22Rv1 (cell line): ENCODE measurements at regions not wholly inside any gene's neighbourhood (a gene's known extent, or its start where the extent isn't known, plus 50 kb on each side); places are given as distances from the start of the nearest gene placed in this dataset.

ENCODE experiments used
- ZFX ChIP-seq: fragments of 450-650 bp; IDR thresholded peaks from 2 replicates; pipeline ENCODE4 v1.6.1; 2017; ENCODE audit warnings: antibody characterized with exemption, borderline replicate concordance
- TF ChIP-seq, protein P1 (sequence below): fragments of 450-650 bp; IDR thresholded peaks from 2 replicates; pipeline ENCODE4 v1.5.1; 2017; ENCODE audit warnings: mild to moderate bottlenecking

DNA sequence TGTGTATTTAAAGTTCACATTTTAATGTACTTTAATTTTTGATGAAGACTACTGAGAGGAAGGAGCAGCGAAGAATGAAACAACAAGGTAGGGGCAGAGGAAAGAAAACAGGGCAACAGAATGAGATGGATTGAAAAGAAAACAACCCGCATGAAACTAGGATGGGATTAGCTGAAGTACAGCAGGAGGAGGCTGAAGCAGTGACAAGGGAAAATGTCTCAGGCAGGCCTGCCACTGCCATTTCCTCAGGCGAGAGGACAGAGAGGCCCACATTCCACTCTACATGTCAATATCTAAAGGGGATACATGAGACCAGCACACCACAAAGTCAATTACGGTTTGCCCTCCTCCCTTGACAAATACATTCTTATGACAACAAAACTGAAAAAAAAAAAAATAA is 1703.2 kb downstream of the EFNB2 start:
- TF ChIP-seq, protein P1, sequence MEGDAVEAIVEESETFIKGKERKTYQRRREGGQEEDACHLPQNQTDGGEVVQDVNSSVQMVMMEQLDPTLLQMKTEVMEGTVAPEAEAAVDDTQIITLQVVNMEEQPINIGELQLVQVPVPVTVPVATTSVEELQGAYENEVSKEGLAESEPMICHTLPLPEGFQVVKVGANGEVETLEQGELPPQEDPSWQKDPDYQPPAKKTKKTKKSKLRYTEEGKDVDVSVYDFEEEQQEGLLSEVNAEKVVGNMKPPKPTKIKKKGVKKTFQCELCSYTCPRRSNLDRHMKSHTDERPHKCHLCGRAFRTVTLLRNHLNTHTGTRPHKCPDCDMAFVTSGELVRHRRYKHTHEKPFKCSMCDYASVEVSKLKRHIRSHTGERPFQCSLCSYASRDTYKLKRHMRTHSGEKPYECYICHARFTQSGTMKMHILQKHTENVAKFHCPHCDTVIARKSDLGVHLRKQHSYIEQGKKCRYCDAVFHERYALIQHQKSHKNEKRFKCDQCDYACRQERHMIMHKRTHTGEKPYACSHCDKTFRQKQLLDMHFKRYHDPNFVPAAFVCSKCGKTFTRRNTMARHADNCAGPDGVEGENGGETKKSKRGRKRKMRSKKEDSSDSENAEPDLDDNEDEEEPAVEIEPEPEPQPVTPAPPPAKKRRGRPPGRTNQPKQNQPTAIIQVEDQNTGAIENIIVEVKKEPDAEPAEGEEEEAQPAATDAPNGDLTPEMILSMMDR: no peak
- no peak for TF ChIP-seq ZFX
